Dendritic cell treated with granulocyte-macrophage colony-stimulating factor and Interleukin-4, amounts not matched to agents 40 ng/mL and 50 ng/mL, for 4 days (primary cell): ENCODE measurements at regions not wholly inside any gene's neighbourhood (a gene's known extent, or its start where the extent isn't known, plus 50 kb on each side); places are given as distances from the start of the nearest gene placed in this dataset.
A peak's percentile ranks its signal among the peaks of the same experiment; 100 is the strongest.
"Not testable (repeated sequence)": the region's sequence is repeated elsewhere in the genome, so short reads cannot be mapped to it uniquely, and the experiment has no call there.

Experiments
- H3K27ac Mint-ChIP-seq: one replicate; pipeline ENCODE4 v1.8.0; 2022; ENCODE audit warnings: mild to moderate bottlenecking, mixed read lengths
- H3K27me3 Mint-ChIP-seq: one replicate; pipeline ENCODE4 v1.8.0; 2022; ENCODE audit warnings: mild to moderate bottlenecking, mixed read lengths
- H3K36me3 Mint-ChIP-seq: one replicate; pipeline ENCODE4 v1.8.0; 2022; ENCODE audit warnings: low read depth, mixed read lengths
- H3K4me1 Mint-ChIP-seq: one replicate; pipeline ENCODE4 v1.8.0; 2022; ENCODE audit warnings: low read depth, mixed read lengths
- H3K4me3 Mint-ChIP-seq: one replicate; pipeline ENCODE4 v1.8.0; 2022; ENCODE audit warnings: mild to moderate bottlenecking, moderate library complexity, mixed read lengths
- H3K9me3 Mint-ChIP-seq: one replicate; pipeline ENCODE4 v1.8.0; 2022; ENCODE audit warnings: mixed read lengths
- intact Hi-C: fragments of 100-400 bp; cut with micrococcal nuclease; formaldehyde crosslinking; loops from one replicate; pipeline ENCODE4 v1.15.0; 2022

GRCh38 chr7:77484785-77485184 is 52.3 kb upstream of the PTPN12 start:
- H3K36me3 Mint-ChIP-seq = no peaks in the 10 kb centered on the region
- H3K4me1 Mint-ChIP-seq = peaks cover 5% of the 10 kb centered on the region
- no peak overlapping the region for H3K27ac Mint-ChIP-seq
- no peaks in the 10 kb centered on the region for H3K9me3 Mint-ChIP-seq
- intact Hi-C loops = no loop called here
- H3K4me3 Mint-ChIP-seq = no peak overlapping the region
- H3K27me3 Mint-ChIP-seq = no peaks in the 10 kb centered on the region

DNA sequence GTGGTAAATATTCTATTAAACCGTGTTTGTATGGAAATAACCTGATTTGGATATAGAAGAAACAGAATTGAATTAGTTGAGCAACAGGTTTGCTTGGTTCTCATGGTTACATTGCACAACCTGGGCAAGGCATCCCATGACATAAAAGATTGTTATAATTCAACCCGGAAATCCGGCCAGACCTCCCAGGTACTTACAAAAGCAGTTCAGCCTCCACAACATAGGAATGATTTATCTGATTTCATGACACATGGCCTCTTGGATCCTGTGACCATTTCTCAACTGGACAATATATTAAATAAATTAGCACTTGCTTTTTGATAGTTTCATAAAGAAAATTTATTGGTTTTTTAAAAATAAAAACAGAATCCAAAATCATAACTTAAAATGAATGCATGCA is 55.1 kb upstream of the PTPN12 start:
- Mint-ChIP-seq H3K4me1 (peaks cover 10% of the 10 kb centered on the region), H3K27me3 (no peaks in the 10 kb centered on the region), H3K36me3 (no peaks in the 10 kb centered on the region), H3K9me3 (no peaks in the 10 kb centered on the region), H3K27ac (no peak overlapping the region), H3K4me3 (no peak overlapping the region)
- intact Hi-C loops = no loop called here

GRCh38 chr7:77481615-77482014 is 55.5 kb upstream of the PTPN12 start:
- Mint-ChIP-seq H3K4me3 (no peak overlapping the region), H3K27ac (no peak overlapping the region), H3K27me3 (no peaks in the 10 kb centered on the region), H3K9me3 (no peaks in the 10 kb centered on the region), H3K36me3 (no peaks in the 10 kb centered on the region), H3K4me1 (peaks cover 10% of the 10 kb centered on the region)
- intact Hi-C loops = no loop called here

- H3K36me3 Mint-ChIP-seq, intact Hi-C loops, H3K27ac Mint-ChIP-seq, H3K4me3 Mint-ChIP-seq, H3K27me3 Mint-ChIP-seq, H3K9me3 Mint-ChIP-seq: not testable (repeated sequence)
- H3K4me1 Mint-ChIP-seq = peaks cover 15% of the 10 kb centered on the region
Observed at GRCh38 chr7:77480102-77480627, 56.9 kb upstream of the PTPN12 start.

- no peaks in the 10 kb centered on the region for H3K9me3 Mint-ChIP-seq
- H3K4me1 Mint-ChIP-seq = peaks cover 19% of the 10 kb centered on the region
- intact Hi-C loops = no loop called here
- no peak overlapping the region for H3K27ac Mint-ChIP-seq
- no peak overlapping the region for H3K4me3 Mint-ChIP-seq
- no peaks in the 10 kb centered on the region for H3K36me3 Mint-ChIP-seq
- no peaks in the 10 kb centered on the region for H3K27me3 Mint-ChIP-seq
Observed at GRCh38 chr7:77479536-77480088, 57.5 kb upstream of the PTPN12 start.

- Mint-ChIP-seq H3K36me3 (no peaks in the 10 kb centered on the region), H3K4me1 (peaks cover 40% of the 10 kb centered on the region), H3K9me3 (no peaks in the 10 kb centered on the region), H3K4me3 (no peak overlapping the region), H3K27me3 (no peaks in the 10 kb centered on the region), H3K27ac (no peak overlapping the region)
- intact Hi-C loops = no loop called here
Observed at GRCh38 chr7:77476871-77477270, 60.2 kb upstream of the PTPN12 start.

- intact Hi-C loops = no loop called here
- Mint-ChIP-seq H3K4me1 (peaks cover 35% of the 10 kb centered on the region), H3K9me3 (no peaks in the 10 kb centered on the region), H3K36me3 (no peaks in the 10 kb centered on the region), H3K27me3 (no peaks in the 10 kb centered on the region), H3K4me3 (no peak overlapping the region), H3K27ac (no peak overlapping the region)
Observed at GRCh38 chr7:77475181-77475580, 59.0 kb upstream of the GSAP start.

GRCh38 chr7:77474756-77475155 is 58.6 kb upstream of the GSAP start:
- no peak overlapping the region for H3K27ac Mint-ChIP-seq
- no peaks in the 10 kb centered on the region for H3K27me3 Mint-ChIP-seq
- intact Hi-C loops = no loop called here
- no peaks in the 10 kb centered on the region for H3K36me3 Mint-ChIP-seq
- no peak overlapping the region for H3K4me3 Mint-ChIP-seq
- peaks cover 35% of the 10 kb centered on the region for H3K4me1 Mint-ChIP-seq
- H3K9me3 Mint-ChIP-seq = no peaks in the 10 kb centered on the region

DNA sequence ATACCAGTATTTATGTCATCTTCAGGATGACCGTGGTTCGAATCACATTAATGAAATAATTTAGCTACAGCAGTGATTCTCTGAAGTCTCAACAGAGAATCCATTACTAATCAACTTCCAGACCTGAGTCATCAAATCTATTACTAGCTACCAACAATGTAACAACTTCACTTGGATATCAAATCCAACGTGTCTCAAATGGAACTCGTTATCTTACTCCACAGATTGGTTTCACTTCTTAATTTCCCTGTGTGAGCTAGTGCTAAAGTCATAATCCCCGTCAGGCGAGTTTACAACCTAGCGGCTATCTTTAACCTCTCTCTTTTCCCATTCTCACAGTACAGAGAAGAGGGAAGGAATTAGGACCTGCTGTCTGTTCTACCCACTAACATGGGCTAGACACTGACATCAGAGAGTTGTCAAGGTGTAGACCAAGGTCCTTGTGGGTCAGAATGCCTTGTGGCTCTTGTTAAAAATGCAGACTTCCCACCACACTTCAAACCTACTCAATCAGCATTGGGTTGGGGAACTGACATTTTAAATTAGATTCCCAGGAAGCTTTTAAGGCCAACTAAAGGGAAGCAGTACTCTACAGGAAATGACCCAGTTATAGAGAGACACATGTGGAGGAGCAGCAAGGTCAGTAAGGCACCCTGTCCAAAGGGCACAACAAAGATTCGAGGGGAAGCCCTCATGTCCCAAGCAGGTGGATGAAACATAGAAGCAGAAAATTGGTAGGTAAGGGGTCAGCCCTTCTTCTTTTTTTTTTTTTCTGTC is 57.3 kb upstream of the GSAP start:
- Mint-ChIP-seq H3K9me3 (no peaks in the 10 kb centered on the region), H3K36me3 (no peaks in the 10 kb centered on the region), H3K4me1 (peaks cover 30% of the 10 kb centered on the region), H3K4me3 (no peak overlapping the region), H3K27me3 (no peaks in the 10 kb centered on the region), H3K27ac (peak overlapping the region; percentile 30)
- intact Hi-C loops = no loop called here

GRCh38 chr7:77469927-77470326 is 53.8 kb upstream of the GSAP start:
- no peaks in the 10 kb centered on the region for H3K27me3 Mint-ChIP-seq
- intact Hi-C loops = loop anchor here (5.0 kb wide), 1 partner anchor 67 kb away; the partner anchor contains the start of gene PTPN12
- no peak overlapping the region for H3K4me3 Mint-ChIP-seq
- H3K4me1 Mint-ChIP-seq = peaks cover 40% of the 10 kb centered on the region
- H3K36me3 Mint-ChIP-seq = no peaks in the 10 kb centered on the region
- H3K27ac Mint-ChIP-seq = no peak overlapping the region
- no peaks in the 10 kb centered on the region for H3K9me3 Mint-ChIP-seq

DNA sequence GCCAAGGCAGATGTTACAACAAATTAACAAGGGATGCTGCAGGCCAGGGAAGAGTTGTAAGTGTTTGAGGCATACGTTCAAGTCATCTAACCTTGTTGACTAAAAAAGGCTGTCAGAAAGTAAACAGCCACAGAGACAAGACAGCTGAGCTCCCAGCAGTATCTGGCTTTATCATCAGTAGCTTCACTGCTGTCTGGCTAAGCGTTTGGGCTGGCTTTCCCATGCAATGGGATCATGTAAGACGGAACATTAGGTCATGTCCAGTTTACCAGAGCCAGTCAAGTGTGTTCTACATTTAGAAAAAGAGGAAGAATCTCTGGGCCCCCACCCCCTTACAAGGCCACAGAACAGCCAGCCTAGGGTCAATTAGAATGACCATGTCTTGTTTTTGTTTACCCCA is 51.3 kb upstream of the GSAP start:
- Mint-ChIP-seq H3K27ac (no peak overlapping the region), H3K4me1 (peaks cover 35% of the 10 kb centered on the region), H3K9me3 (no peaks in the 10 kb centered on the region), H3K36me3 (no peaks in the 10 kb centered on the region), H3K4me3 (no peak overlapping the region), H3K27me3 (no peaks in the 10 kb centered on the region)
- intact Hi-C loops = loop anchor here (5.0 kb wide), 1 partner anchor 70 kb away; the partner anchor contains the start of gene PTPN12

- H3K4me3 Mint-ChIP-seq = no peak overlapping the region
- H3K9me3 Mint-ChIP-seq = no peaks in the 10 kb centered on the region
- H3K27ac Mint-ChIP-seq = no peak overlapping the region
- peaks cover 37% of the 10 kb centered on the region for H3K4me1 Mint-ChIP-seq
- intact Hi-C loops = loop anchor here (5.0 kb wide), 1 partner anchor 71 kb away; the partner anchor contains the start of gene PTPN12
- no peaks in the 10 kb centered on the region for H3K36me3 Mint-ChIP-seq
- no peaks in the 10 kb centered on the region for H3K27me3 Mint-ChIP-seq
Observed at GRCh38 chr7:77466450-77466849, 50.3 kb upstream of the GSAP start.
